ACHN (cell line): ENCODE measurements at regions not wholly inside any gene's neighbourhood (a gene's known extent, or its start where the extent isn't known, plus 50 kb on each side); places are given as distances from the start of the nearest gene placed in this dataset.

ENCODE experiments used
- DNase-seq: peaks from one replicate; pipeline ENCODE4 v3.0.0-alpha.2; 2015
- in situ Hi-C: cut with HindIII; loops from 2 replicates; pipeline ENCODE4 v1.10.0; 2017; ENCODE audit warnings: low sequenced_read_pairs, low pct_ligation_motif_present, low pct_unique_long_range_greater_than_20kb

- no peak for DNase-seq
- in situ Hi-C loops, result no loop called here
Measured at GRCh38 chr2:163465440-163465839, 270.4 kb downstream of the FIGN start.

GRCh38 chr2:163463411-163463810, 272.4 kb downstream of the FIGN start:
- in situ Hi-C loops, result no loop called here
- DNase-seq, result no peak

- no peak for DNase-seq
- in situ Hi-C loops, result no loop called here
Measured at GRCh38 chr2:163462993-163463392, 272.8 kb downstream of the FIGN start.

GRCh38 chr2:163459986-163460385, 275.8 kb downstream of the FIGN start:
- in situ Hi-C loops, result no loop called here
- DNase-seq, result no peak

GRCh38 chr2:163456953-163457743, 278.7 kb downstream of the FIGN start:
- in situ Hi-C loops, result no loop called here
- DNase-seq, result no peak

- peak; percentile 10 for DNase-seq
- in situ Hi-C loops, result no loop called here
Measured at GRCh38 chr2:163455815-163456214, 280.0 kb downstream of the FIGN start.

- no peak for DNase-seq
- in situ Hi-C loops, result no loop called here
Measured at GRCh38 chr2:163453920-163454319, 281.9 kb downstream of the FIGN start.

- in situ Hi-C loops, result no loop called here
- DNase-seq, result no peak
Measured at GRCh38 chr2:163441603-163442002, 294.2 kb downstream of the FIGN start.

GRCh38 chr2:163436963-163437362, 298.8 kb downstream of the FIGN start:
- in situ Hi-C loops, result no loop called here

GRCh38 chr2:163428187-163428586, 307.6 kb downstream of the FIGN start:
- no peak for DNase-seq
- in situ Hi-C loops, result no loop called here

More at GRCh38 chr2:163436963-163437362, 298.8 kb downstream of the FIGN start:
- DNase-seq, result no peak

- DNase-seq, result no peak
- in situ Hi-C loops, result no loop called here
Measured at GRCh38 chr2:163420604-163421003, 315.2 kb downstream of the FIGN start.

- in situ Hi-C loops, result no loop called here
- no peak for DNase-seq
Measured at GRCh38 chr2:163419000-163419830, 316.6 kb downstream of the FIGN start.

- in situ Hi-C loops, result no loop called here
- DNase-seq, result no peak
Measured at GRCh38 chr2:163417596-163418337, 318.0 kb downstream of the FIGN start.

- DNase-seq, result no peak
- in situ Hi-C loops, result no loop called here
Measured at GRCh38 chr2:163414121-163414520, 321.7 kb downstream of the FIGN start.

GRCh38 chr2:163407296-163407695, 328.5 kb downstream of the FIGN start:
- no peak for DNase-seq
- in situ Hi-C loops, result no loop called here

GRCh38 chr2:163405298-163405697, 330.5 kb downstream of the FIGN start:
- in situ Hi-C loops, result no loop called here
- no peak for DNase-seq

- DNase-seq, result peak; percentile 19
- in situ Hi-C loops, result no loop called here
Measured at GRCh38 chr2:163401481-163401880, 334.3 kb downstream of the FIGN start.

GRCh38 chr2:163397451-163397850, 338.4 kb downstream of the FIGN start:
- no peak for DNase-seq
- in situ Hi-C loops, result no loop called here

- in situ Hi-C loops, result no loop called here
Measured at GRCh38 chr2:163395602-163396001, 340.2 kb downstream of the FIGN start.

More at GRCh38 chr2:163395602-163396001, 340.2 kb downstream of the FIGN start:
- DNase-seq, result no peak
